ENCODE measurements at regions not wholly inside any gene's neighbourhood (a gene's known extent, or its start where the extent isn't known, plus 50 kb on each side); places are given as distances from the start of the nearest gene placed in this dataset.

DNA sequence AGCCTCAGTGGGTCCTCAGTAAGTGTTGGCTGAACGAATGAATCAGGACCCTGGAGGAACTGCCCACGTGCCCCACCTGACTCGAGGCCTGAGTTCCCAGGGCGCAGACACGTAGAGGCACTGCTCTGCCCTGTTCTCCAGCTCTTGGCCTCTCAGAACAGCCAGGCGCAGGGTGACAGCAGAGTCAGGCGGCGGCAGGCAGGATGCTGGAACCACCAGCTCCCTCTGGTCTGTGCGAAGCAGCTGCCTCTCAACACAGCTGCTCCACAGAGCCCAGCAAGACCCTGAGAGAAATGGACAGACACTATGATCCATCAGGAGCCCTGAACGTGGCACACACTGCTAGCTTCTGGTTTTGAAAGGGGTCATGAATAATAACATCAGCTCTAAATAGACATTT is 53.1 kb upstream of the BCO1 start:
- no peak for DNase-seq (ENCODE audit: low read depth, low spot score)
- in situ Hi-C loops (cut with HindIII; ENCODE audit: low pct_unique_long_range_greater_than_20kb, low sequenced_read_pairs), result no loop called here

DNA sequence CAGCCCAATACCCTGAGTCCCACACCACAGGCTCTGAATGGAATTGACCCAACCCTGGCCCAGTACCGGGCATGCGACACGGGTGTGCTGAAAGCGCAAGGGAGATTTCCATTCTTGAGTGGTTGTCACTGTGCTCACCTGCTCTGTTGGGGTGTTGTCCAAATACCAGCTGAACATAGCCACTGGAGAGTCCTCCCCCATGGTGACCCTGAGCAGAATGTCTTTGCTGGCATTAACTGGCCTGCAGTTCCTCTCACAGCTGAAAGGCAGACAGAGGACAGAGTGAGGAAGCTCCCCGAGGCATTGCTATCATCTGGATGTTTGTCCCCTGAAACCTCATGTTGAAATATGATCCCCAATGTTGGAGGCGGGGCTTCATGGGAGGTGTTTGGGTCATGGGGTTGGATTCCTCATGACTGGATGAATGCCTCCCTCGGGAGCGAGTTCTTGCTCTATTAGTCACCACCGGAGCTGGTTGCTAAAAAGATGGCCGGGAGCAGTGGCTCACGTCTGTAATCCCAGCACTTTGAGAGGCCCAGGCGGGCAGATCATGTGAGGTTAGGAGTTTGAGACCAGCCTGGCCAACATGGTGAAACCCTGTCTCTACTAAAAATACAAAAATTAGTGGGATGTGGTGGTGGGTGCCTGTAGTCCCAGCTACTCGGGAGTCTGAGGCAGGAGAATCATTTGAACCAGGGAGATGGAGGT is 57.3 kb upstream of the BCO1 start:
- in situ Hi-C loops (cut with HindIII; ENCODE audit: low pct_unique_long_range_greater_than_20kb, low sequenced_read_pairs), result no loop called here
- peak; percentile 95 for DNase-seq (ENCODE audit: low read depth, low spot score)

DNA sequence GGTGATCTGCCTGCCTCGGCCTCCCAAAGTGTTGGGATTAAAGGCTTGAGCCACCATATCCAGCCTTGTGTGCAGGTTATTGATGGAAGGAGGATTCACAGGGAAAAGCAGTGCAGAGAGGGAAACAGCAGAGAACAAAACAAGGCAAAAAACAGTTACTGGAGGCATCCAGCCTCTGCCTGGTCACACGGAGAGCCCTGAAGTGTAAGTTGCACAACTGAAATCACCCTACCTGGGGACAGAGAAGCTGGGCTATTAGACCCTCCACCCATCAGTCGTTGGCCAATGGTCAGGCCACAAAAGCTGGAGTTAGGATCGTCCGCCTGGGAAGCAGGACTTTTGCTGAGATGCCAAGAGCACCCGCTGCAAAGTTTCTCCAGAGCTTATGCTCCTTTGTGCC is 57.9 kb upstream of the BCO1 start:
- in situ Hi-C loops (cut with HindIII; ENCODE audit: low pct_unique_long_range_greater_than_20kb, low sequenced_read_pairs), result no loop called here
- DNase-seq (ENCODE audit: low read depth, low spot score), result no peak

DNA sequence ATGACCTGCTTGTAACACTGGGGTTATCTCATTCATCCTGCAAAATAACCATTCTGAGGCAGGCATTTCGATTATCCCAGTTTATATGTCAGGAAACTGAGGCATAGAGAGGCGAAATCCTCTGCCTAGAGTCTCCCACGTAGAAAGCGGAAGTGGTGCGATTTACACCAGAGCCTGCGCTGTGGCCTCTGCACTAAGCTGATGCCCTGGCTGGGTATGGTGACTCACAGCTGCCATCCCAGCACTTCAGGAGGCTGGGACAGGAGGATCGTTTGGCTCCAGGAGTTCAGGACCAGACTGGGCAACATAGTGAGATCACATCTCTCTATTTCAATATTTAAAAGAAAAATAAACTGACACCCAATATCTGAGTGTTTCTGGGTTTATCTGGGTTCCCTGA is 59.3 kb upstream of the BCO1 start:
- in situ Hi-C loops (cut with HindIII; ENCODE audit: low pct_unique_long_range_greater_than_20kb, low sequenced_read_pairs), result no loop called here
- DNase-seq (ENCODE audit: low read depth, low spot score), result no peak

DNA sequence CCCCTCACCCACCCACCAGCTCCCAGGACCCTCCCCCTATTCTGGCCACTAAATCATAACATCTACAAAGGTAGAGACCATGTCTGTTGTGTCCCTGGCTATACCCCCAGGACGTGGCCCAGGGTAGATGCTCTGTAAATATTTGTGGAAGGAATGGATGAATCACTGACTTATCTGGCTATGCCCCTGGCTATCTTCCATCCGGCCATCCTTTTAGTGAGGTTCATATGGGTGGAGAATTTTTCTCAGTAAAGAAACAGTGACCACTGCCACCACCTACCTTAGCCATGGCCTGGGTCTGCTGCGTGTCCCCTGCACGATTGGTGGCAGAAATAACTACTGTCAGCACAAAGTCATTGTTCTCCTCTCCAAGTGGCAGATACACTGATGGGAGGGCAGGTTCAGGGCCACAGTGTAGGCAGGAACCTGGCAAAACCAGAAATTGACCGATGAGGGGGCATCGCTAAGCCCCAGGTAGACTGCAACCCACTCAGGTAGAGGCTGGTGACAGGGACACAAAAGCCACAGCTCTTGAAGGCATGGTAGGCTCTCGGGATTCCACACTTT is 63.1 kb upstream of the BCO1 start:
- DNase-seq (ENCODE audit: low read depth, low spot score), result no peak
- in situ Hi-C loops (cut with HindIII; ENCODE audit: low pct_unique_long_range_greater_than_20kb, low sequenced_read_pairs), result no loop called here

DNA sequence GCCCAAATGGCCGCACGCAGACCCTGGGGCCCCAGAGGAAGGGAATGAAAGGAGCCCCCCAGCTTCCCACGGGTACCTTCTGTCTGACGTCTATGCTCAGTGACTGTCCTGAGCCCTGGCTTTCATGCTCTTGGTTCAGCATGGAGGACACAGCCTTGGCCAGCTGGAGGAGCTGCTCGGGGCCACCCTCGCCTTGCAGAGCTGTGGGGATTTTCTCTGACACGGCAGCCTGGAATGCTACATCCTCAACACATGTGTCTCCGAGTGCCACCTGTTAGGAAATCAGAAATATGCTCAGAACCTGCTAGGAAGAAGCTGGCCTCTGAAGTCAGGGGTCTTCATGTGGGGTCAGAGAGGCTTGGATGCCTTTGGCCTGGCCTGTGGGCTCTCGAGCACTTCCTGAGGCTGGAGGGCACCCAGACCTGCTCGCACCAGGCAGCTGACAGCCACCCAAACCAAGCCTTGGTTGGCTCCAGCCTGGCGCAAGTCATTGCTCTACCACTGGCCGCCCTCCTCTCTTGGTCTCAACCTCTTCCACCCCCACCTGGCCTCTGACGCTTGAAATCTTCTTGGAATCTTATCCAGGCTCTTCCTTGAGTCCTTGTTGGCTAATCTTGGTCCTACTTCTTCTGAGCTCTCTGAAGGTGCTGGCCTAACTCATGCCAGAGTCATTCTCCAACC is 63.7 kb upstream of the BCO1 start:
- in situ Hi-C loops (cut with HindIII; ENCODE audit: low pct_unique_long_range_greater_than_20kb, low sequenced_read_pairs), result no loop called here
- no peak for DNase-seq (ENCODE audit: low read depth, low spot score)

DNA sequence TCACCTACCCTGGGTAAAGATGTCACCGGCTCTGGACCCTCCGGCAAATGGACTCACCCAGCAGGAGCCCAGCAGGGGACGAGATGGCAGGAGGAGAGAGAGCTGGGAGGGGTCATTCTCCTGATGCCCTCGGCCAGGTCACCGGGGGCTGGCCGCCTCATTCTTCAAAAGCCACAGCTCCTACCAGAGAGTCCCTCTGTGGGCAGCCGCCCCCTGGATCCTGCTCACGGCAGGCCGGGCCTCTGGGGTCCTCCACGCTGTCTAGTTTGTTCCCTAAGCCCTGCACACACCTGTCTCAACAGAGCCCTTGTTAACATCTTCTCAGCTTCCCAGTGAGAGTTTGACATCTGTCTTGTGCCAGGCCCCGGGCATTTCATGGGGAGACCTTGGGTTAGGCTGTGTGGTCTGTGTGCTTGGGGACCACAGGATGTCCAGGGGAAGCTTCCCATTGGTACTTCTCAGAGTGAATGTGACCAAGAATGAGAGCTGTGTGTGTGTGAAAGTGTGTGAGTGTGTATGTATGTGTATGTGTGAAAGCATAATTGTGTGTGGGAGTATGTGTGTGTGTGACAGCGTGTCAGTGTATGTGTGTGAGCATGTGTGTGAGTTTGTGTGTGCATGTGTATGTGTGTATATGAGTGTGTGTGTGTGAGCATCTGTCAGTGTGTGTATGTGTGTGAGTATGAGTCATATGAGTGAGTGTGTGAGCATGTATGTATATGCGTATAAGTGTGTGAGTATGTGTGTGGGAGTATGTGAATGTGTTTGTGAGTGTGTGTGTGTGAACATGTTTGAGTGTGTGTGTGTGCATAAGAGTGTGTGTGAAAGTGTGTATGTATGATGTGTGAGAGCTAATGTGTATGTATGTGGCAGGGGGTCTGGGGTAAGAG is 65.5 kb upstream of the BCO1 start:
- DNase-seq (ENCODE audit: low read depth, low spot score), result no peak
- in situ Hi-C loops (cut with HindIII; ENCODE audit: low pct_unique_long_range_greater_than_20kb, low sequenced_read_pairs), result no loop called here

DNA sequence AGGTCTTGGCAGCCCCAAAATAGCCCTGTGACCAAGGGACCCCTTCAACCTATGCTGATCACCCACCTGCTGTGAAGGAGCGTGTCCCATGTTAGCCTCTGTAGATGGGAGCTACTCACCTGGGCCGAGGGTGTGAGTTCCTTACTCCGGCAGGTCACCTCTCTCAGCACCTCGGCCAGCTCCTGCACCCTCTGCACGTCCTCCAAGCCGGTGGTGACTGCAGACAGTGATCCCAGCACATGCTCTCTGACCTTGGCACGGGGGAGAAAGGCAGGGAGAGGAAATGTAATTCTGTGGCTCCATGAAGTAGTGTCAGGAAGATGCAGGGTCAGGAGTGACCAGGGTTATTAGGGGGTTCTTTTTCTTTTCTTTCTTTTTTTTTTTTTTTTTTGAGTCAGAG is 67.7 kb upstream of the BCO1 start:
- in situ Hi-C loops (cut with HindIII; ENCODE audit: low pct_unique_long_range_greater_than_20kb, low sequenced_read_pairs), result no loop called here

DNA sequence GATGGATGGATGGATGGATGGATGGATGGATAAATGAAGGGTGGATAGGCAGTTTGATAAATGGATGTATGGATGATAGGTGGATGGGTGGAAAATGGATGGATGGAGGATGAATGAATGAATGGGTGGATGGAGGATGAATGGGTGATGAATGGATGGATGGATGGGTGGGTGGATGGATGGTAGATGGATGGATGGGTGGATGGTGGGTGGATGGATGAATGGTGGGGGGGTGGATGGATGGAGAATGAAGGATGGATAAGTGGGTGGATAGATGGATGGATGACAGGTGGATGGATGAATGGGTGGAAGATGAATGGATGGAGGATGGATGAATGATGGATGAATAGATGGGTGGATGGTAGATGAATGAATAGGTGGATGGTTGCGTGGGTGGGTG is 70.1 kb upstream of the BCO1 start:
- in situ Hi-C loops (cut with HindIII; ENCODE audit: low pct_unique_long_range_greater_than_20kb, low sequenced_read_pairs), result no loop called here

More for the DNA sequence above, 67.7 kb upstream of the BCO1 start:
- DNase-seq (ENCODE audit: low read depth, low spot score), result no peak

DNA sequence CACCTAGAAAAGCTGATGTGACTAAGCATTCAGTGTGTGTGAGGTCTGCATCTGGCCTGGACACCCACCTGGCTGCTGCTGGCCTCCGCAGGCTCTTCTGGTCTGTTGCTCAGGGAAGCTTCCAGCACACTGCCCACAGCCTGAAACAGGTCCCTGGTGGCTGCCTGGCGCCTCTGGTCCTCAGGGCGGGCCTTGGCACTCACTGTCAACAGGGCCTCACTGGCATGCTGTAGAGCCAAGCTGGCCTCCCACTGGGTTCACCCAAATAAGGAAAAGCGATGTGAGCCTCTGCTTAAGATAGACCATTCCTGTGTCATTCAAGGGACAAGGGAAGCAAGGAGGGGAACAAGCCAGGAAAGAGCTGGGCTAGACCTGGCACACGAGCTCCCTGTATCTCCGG is 70.6 kb upstream of the BCO1 start:
- in situ Hi-C loops (cut with HindIII; ENCODE audit: low pct_unique_long_range_greater_than_20kb, low sequenced_read_pairs), result no loop called here
- no peak for DNase-seq (ENCODE audit: low read depth, low spot score)

More for the DNA sequence above, 70.1 kb upstream of the BCO1 start:
- DNase-seq (ENCODE audit: low read depth, low spot score), result no peak

DNA sequence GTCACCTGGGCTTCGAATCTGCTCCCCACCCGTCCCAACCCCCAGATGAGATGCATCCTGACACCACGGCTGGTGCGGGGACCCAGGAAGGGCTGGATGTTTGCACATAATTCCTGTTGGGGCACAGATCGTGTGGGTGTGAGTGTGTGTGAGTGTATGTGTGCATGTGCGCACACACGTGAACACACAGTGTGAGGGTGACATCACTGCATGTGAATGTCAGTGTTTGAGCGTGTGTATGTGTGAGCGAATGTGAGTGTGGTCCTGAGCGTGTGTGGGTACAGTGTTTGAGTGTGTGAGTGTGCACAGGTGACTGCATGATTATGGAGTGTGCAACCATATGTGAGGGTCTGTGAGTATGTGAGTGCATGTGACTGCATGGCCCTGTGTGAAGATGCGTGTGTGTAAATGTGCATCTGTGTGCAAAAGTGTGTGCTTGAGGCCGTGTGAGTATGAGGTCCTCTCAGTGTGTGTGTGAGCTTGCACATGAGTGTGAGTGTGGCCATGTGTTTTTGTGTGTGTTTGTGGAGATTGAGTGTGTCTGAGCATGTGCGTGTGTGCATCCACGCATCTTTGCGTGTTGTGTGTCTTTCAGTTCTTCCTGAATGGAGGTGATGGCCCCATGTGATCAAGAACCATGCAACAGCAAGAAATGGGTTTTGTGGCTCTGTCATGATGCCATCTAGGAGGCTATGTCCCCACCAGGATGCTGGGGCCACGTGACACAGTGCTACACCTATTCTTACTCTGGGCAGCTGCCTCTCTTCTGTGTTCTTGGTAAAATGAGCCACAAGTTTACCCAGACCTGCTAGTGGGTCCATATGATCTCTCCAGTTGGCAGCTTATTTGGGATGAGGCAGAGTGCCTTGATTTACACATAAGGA is 70.5 kb upstream of the GCSH start:
- no peak for DNase-seq (ENCODE audit: low read depth, low spot score)
- in situ Hi-C loops (cut with HindIII; ENCODE audit: low pct_unique_long_range_greater_than_20kb, low sequenced_read_pairs), result no loop called here

DNA sequence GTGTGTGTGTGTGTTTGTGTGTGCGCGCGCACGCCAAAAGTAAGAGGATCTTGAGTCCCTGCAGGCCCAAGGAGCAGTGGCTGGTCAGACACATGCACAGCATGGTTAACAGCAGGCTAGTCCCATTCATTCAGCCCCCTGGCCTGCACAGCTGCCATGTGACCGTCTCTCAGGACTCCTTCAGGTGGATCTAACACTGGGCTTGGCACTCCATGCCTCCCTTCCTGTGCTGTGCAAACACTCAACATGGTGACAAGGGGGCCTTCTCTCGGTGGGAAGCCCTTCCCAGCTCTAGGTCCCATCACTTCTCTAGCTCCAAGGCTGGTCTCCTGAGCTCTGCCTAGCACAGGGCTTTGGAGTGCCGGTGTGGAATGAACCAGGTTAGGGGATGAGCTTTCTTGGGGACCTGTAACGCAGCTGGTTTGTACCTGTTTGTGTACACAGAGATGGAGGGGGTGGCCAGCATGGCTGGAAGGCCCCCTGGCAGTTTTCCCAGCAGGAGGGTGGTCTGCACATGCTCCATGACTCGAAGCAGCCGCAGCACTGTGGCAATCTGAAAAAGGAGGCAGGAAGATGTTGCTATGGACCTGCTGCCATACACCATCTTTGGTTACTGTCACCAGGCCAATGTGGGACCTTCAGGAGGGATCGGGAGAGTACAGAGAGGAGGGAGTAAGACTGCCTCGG is 69.4 kb upstream of the GCSH start:
- no peak for DNase-seq (ENCODE audit: low read depth, low spot score)
- in situ Hi-C loops (cut with HindIII; ENCODE audit: low pct_unique_long_range_greater_than_20kb, low sequenced_read_pairs), result no loop called here

DNA sequence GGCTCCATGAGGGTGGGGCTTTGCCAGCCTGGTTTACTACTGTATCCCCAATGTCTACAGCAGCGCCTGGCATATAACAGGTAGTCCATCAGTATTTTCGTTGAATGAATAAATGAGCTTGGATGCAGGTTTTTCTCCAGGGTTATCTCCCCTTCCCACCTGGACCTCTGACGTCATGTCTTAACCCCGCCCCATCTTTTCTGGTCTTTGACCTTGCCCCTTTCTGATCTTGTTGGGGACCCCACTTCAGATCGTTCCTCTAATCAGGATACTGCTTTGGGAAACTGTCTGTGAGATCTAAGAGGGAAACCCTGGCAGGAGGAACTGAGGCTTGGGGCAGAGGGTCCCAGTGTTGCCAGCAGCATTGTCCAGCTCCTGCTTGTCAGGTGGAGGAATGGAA is 68.8 kb upstream of the GCSH start:
- no peak for DNase-seq (ENCODE audit: low read depth, low spot score)

DNA sequence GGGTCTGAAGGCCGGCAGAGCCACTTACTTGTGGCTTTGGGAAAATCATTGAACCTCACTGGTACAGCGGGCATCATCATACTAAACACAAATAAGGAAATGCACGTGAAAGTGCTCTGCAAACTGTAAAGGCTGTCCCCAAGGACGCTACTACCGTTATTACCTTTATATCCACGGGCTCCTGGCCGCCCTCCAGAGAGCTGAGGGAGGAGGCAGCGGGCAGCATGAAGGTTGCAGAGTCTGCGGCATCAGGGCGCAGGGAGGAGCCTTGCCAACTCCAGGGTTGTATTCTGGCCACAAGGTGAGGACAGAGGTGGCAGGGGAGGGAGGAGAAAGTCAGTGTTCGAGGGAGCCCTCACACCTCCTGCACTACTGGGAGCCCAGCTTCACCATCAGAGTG is 68.3 kb upstream of the GCSH start:
- in situ Hi-C loops (cut with HindIII; ENCODE audit: low pct_unique_long_range_greater_than_20kb, low sequenced_read_pairs), result no loop called here

More for the DNA sequence above, 68.8 kb upstream of the GCSH start:
- in situ Hi-C loops (cut with HindIII; ENCODE audit: low pct_unique_long_range_greater_than_20kb, low sequenced_read_pairs), result no loop called here

DNA sequence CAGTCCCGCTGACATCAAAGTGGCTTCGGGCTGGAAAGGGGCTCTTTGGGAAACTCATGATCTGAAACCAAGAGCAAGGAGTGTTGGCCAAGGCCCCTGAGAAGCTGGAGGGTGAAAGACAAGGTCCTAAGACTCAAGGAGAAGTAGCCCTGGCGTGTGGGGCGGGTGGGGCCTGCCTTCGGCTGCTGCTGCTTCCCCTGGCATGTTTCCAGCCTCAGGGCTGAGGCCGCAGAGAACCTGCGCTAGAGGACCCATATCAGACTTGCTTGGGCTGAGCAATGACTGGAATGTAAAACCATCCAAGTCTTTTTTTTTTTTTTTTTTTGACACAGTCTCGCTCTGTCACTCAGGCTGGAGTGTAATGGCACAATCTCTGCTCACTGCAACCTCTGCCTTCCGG is 67.5 kb upstream of the GCSH start:
- DNase-seq (ENCODE audit: low read depth, low spot score), result no peak
- in situ Hi-C loops (cut with HindIII; ENCODE audit: low pct_unique_long_range_greater_than_20kb, low sequenced_read_pairs), result no loop called here

More for the DNA sequence above, 68.3 kb upstream of the GCSH start:
- DNase-seq (ENCODE audit: low read depth, low spot score), result no peak

DNA sequence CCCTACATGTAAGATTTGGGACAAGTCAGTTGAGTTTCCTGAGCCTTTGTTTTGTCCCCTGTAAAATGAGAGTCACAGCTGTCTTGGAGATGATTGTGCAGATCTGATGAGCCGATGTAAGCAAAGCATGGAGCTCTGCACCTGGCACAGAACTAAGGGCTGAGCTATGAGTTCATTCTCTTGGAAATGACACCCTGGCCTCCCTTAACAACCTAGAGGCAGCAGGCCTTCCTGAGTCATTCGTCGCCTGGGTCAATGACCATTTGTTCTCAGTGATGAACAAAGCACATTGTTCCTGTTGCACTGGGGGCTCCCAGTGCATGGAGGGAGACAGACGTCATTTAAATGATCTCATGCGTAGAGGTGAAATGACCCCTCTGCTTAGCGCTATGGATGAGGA is 62.8 kb upstream of the GCSH start:
- no peak for DNase-seq (ENCODE audit: low read depth, low spot score)
- in situ Hi-C loops (cut with HindIII; ENCODE audit: low pct_unique_long_range_greater_than_20kb, low sequenced_read_pairs), result no loop called here

DNA sequence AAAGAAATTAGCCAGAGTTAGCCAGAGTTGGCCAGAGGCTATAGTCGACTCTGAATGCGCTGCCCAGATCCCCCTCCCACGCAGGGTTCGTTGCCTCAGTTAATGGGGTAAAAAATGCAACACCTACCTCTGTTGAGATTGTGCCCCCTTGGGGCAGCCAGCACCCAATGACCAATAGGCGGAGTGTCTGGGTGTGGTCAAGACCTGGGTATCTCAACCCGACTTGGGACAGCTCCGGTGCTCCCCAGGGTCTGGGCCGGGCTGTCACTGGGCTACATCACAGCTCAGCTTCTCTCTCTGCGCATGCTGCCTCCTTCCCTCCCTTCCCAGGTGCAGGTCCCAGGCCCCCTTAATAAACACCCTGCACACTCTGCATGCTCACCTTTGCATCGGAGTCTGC is 59.6 kb upstream of the GCSH start:
- no peak for DNase-seq (ENCODE audit: low read depth, low spot score)
- in situ Hi-C loops (cut with HindIII; ENCODE audit: low pct_unique_long_range_greater_than_20kb, low sequenced_read_pairs), result no loop called here
